Thyroid gland (tissue), 4 donors: ENCODE measurements at regions not wholly inside any gene's neighbourhood (a gene's known extent, or its start where the extent isn't known, plus 50 kb on each side); places are given as distances from the start of the nearest gene placed in this dataset.

Source experiments
- DNase-seq, 2 donors: peaks; one replicate each; pipeline ENCODE4 v3.0.0-alpha.2; 2019
- H3K27ac ChIP-seq, 3 donors: fragments of 200-600 bp; sonication (generic); 1 replicate in 2 of 3; 2 replicates in 1 of 3; pipeline ENCODE4 v1.5.1; 2016 to 2019; ENCODE audit warnings: mild to moderate bottlenecking in 1 of 3, moderate library complexity in 1 of 3
- H3K27me3 ChIP-seq: fragments of 200-600 bp; sonication (generic); one replicate; pipeline ENCODE4 v1.5.1; 2019
- H3K36me3 ChIP-seq, 2 donors: fragments of 200-600 bp; sonication (generic); one replicate each; pipeline ENCODE4 v1.5.1; 2016 to 2019
- H3K4me1 ChIP-seq, 2 donors: fragments of 200-600 bp; sonication (generic); one replicate each; pipeline ENCODE4 v1.5.1; 2017 to 2019
- H3K4me3 ChIP-seq, 3 donors: fragments of 200-600 bp; sonication (generic); replicated peaks in 1 of 3; 1 replicate in 2 of 3; 2 replicates in 1 of 3; pipeline ENCODE4 v1.5.1; 2016; ENCODE audit warnings: mild to moderate bottlenecking in 1 of 3
- H3K9me3 ChIP-seq: fragments of 200-600 bp; sonication (generic); one replicate; pipeline ENCODE4 v1.5.1; 2017
- CTCF ChIP-seq, 6 experiments: fragments of 200-600 bp in 3 of 6; fragments of 450-650 bp in 3 of 6; sonication (generic) in 3 of 6; IDR thresholded peaks; one replicate each; pipeline ENCODE4 v1.5.1; 2016 to 2019; ENCODE audit warnings: antibody characterized with exemption in 6 of 6, mild to moderate bottlenecking in 2 of 6, inconsistent platforms in 1 of 6, moderate library complexity in 1 of 6
- POLR2A ChIP-seq, 2 donors: fragments of 450-650 bp; IDR thresholded peaks; one replicate each; pipeline ENCODE4 v1.6.1; 2017; ENCODE audit warnings: antibody characterized with exemption in 2 of 2, mild to moderate bottlenecking in 2 of 2, moderate library complexity in 1 of 2
- WGBS, 2 donors: methylation state at CpG; one replicate each; pipeline ENCODE4 v1.1.5; 2017; 5-methylcytosine and 5-hydroxymethylcytosine counted together
- intact Hi-C: fragments of 100-400 bp; cut with DNase I; formaldehyde crosslinking; loops from one replicate; pipeline ENCODE4 v1.15.1; 2023

DNA sequence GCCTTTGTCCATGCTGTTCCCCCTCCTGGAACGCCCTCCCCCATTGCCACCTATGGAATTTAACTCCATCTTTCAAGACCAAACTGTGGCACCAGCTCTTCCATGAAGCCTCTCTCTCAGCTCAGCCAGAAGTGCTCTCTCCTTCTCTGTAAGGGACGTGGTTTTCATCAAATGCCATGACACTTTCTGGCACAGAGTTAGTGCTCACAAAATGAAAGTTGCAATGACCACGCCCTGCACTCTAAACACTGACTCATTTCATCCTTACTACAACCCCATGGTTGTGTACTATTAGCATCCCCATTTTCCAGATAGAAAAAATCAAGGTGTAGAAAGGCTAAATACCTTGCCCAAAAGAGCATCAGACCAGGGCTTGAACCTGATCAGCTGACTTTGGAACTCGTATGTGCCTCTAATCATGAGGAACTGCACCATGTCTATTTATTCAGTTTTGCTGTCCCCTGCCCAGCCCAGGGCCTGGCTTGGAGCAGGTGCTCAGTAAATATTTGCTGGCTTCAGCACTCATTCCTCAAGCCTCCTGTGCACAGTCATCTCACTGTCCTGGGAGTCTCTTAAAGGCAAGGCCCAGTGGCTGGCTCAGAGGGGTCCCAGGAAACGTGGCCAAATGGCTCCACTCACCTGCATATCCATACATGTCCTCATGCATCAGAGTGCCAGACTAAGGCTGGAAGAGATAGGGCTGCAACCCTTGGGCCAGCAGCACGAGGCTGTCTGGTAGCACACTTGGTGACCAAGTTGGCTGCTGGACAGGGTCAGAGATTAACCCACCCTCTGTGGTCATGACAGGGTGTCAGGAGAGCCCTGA is 77.9 kb downstream of the MRPL14 start:
- no peaks in the 10 kb centered on the region for H3K9me3 ChIP-seq
- intact Hi-C loops = no loop called here
- H3K4me3 ChIP-seq = no peak overlapping the region
- peaks cover 11 to 50% of the 10 kb centered on the region in 2 donors for H3K4me1 ChIP-seq
- no peaks in the 10 kb centered on the region for H3K27me3 ChIP-seq
- no peak for DNase-seq
- H3K36me3 ChIP-seq = no peaks in the 10 kb centered on the region
- 73 to 79% methylated on average over 6 of the region's 6 CpGs for WGBS, 2 donors
- peak overlapping the region in 1 of 3 donors; percentile 13 for H3K27ac ChIP-seq
- no peak for TF ChIP-seq POLR2A (IDR thresholded peaks at IDR 0.05)
- no peak for TF ChIP-seq CTCF (IDR thresholded peaks at IDR 0.05)

- intact Hi-C loops = no loop called here
- Histone ChIP-seq H3K9me3 (no peaks in the 10 kb centered on the region), H3K4me1 (peaks cover 11 to 59% of the 10 kb centered on the region in 2 donors), H3K27ac (no peak overlapping the region), H3K36me3 (no peaks in the 10 kb centered on the region), H3K4me3 (no peak overlapping the region), H3K27me3 (no peaks in the 10 kb centered on the region)
- DNase-seq = no peak
- TF ChIP-seq CTCF (IDR thresholded peaks at IDR 0.05) (no peak), POLR2A (IDR thresholded peaks at IDR 0.05) (no peak)
- 97 to 100% methylated on average over 4 of the region's 6 CpGs for WGBS, 2 donors
Observed at GRCh38 chr6:44048277-44048676, 79.0 kb downstream of the MRPL14 start.

DNA sequence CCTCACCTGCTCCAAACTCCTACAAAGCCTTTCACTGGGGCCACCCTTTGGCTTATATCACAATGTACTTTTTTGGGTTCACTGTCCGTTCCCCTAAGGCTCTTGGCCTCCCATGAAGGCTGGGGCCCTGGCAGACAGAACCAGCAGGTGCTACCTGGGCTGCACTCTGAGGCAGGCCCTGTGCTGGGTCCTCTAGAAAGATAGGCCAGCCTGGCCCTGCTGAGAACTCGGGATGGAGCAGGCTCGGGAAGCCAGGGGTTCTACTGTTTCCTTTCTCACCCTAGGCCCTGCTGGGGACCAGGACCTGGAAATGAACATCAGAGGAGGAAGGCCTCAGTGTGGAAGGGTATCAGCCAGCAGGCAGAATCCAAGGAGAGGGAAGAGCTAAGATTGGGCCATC is 79.5 kb downstream of the MRPL14 start:
- intact Hi-C loops = no loop called here

GRCh38 chr6:44047179-44047546 is 80.1 kb downstream of the MRPL14 start:
- no peaks in the 10 kb centered on the region for H3K36me3 ChIP-seq
- TF ChIP-seq POLR2A (IDR thresholded peaks at IDR 0.05) = no peak
- TF ChIP-seq CTCF (IDR thresholded peaks at IDR 0.05) = no peak
- no peaks in the 10 kb centered on the region for H3K27me3 ChIP-seq
- peak overlapping the region in 1 of 3 donors; percentile 13 for H3K27ac ChIP-seq
- no peak for DNase-seq
- no peaks in the 10 kb centered on the region for H3K9me3 ChIP-seq
- WGBS, 2 donors = 67 to 78% methylated on average over 2 of the region's 2 CpGs
- H3K4me3 ChIP-seq = no peak overlapping the region
- peaks cover 11 to 68% of the 10 kb centered on the region in 2 donors for H3K4me1 ChIP-seq
- intact Hi-C loops = no loop called here

More for the DNA sequence above, 79.5 kb downstream of the MRPL14 start:
- H3K4me3 ChIP-seq = no peak overlapping the region
- no peaks in the 10 kb centered on the region for H3K36me3 ChIP-seq
- H3K9me3 ChIP-seq = no peaks in the 10 kb centered on the region
- H3K27ac ChIP-seq = no peak overlapping the region
- TF ChIP-seq POLR2A (IDR thresholded peaks at IDR 0.05) (no peak), CTCF (IDR thresholded peaks at IDR 0.05) (no peak)
- peaks cover 11 to 64% of the 10 kb centered on the region in 2 donors for H3K4me1 ChIP-seq
- DNase-seq = no peak
- no peaks in the 10 kb centered on the region for H3K27me3 ChIP-seq
- 93 to 100% methylated on average over 1 to 3 of the region's 3 CpGs for WGBS, 2 donors

GRCh38 chr6:44046516-44047178 is 80.6 kb downstream of the MRPL14 start:
- WGBS, 2 donors = 53 to 54% methylated on average over 6 of the region's 6 CpGs
- peak; percentile 61 to 62 for DNase-seq
- Histone ChIP-seq H3K4me3 (no peak overlapping the region), H3K9me3 (no peaks in the 10 kb centered on the region), H3K4me1 (peaks cover 11 to 68% of the 10 kb centered on the region in 2 donors), H3K27ac (peak overlapping the region; percentile 27 to 73 (median 70)), H3K27me3 (no peaks in the 10 kb centered on the region), H3K36me3 (no peaks in the 10 kb centered on the region)
- no peak for TF ChIP-seq POLR2A (IDR thresholded peaks at IDR 0.05)
- no peak for TF ChIP-seq CTCF (IDR thresholded peaks at IDR 0.05)
- intact Hi-C loops = no loop called here
